ENCODE measurements at regions not wholly inside any gene's neighbourhood (a gene's known extent, or its start where the extent isn't known, plus 50 kb on each side); places are given as distances from the start of the nearest gene placed in this dataset.

GRCh38 chr7:115638853-115639252 is 391.7 kb downstream of the TFEC start:
- no peaks in the 10 kb centered on the region for H4K20me1 ChIP-seq (ENCODE audit: insufficient read depth)
- H3K9ac ChIP-seq (ENCODE audit: low read length) = no peak overlapping the region
- H3K9me2 ChIP-seq (ENCODE audit: insufficient read depth, low read length) = no peaks in the 10 kb centered on the region
- H3K27ac ChIP-seq (ENCODE audit: low read length) = no peak overlapping the region
- TF ChIP-seq EZH2 (IDR thresholded peaks at IDR 0.05; ENCODE audit: borderline replicate concordance, insufficient read depth, low read length, poor library complexity, severe bottlenecking) (no peak), POLR2AphosphoS5 (IDR thresholded peaks at IDR 0.05) (no peak), RAD21 (conservative IDR thresholded peaks at IDR 0.05) (no peak), REST (IDR thresholded peaks at IDR 0.05; ENCODE audit: borderline replicate concordance) (no peak), CTCF (IDR thresholded peaks at IDR 0.05; ENCODE audit: poor library complexity, severe bottlenecking) (no peak), SMC3 (conservative IDR thresholded peaks at IDR 0.05; ENCODE audit: poor library complexity) (no peak), MXI1 (conservative IDR thresholded peaks at IDR 0.05; ENCODE audit: poor library complexity, severe bottlenecking) (no peak), TAF1 (IDR thresholded peaks at IDR 0.05; ENCODE audit: low read depth) (no peak), EP300 (conservative IDR thresholded peaks at IDR 0.05; ENCODE audit: poor library complexity, severe bottlenecking) (no peak)
- H3K9me3 ChIP-seq (ENCODE audit: low read length) = no peaks in the 10 kb centered on the region
- H3K4me3 ChIP-seq (ENCODE audit: low read length) = no peak overlapping the region
- no peak overlapping the region for H2AFZ ChIP-seq (ENCODE audit: low read depth, low read length)
- no peaks in the 10 kb centered on the region for H3K79me2 ChIP-seq (replicated peaks; ENCODE audit: insufficient read depth, low read length)
- no peaks in the 10 kb centered on the region for H3F3A ChIP-seq (ENCODE audit: insufficient read depth, low read length, poor library complexity, severe bottlenecking)
- H3K27me3 ChIP-seq (ENCODE audit: insufficient read depth, low read depth, low read length) = no peaks in the 10 kb centered on the region
- H3K36me3 ChIP-seq (ENCODE audit: insufficient read depth, low read length) = no peaks in the 10 kb centered on the region
- no peak overlapping the region for H3K4me2 ChIP-seq (ENCODE audit: low read length)

GRCh38 chr7:115637128-115637527 is 393.4 kb downstream of the TFEC start:
- Histone ChIP-seq H3K9ac (ENCODE audit: low read length) (no peak overlapping the region), H3K9me3 (ENCODE audit: low read length) (no peaks in the 10 kb centered on the region), H3K27me3 (ENCODE audit: insufficient read depth, low read depth, low read length) (no peaks in the 10 kb centered on the region), H4K20me1 (ENCODE audit: insufficient read depth) (no peaks in the 10 kb centered on the region), H3K4me2 (ENCODE audit: low read length) (no peak overlapping the region), H2AFZ (ENCODE audit: low read depth, low read length) (no peak overlapping the region), H3K4me3 (ENCODE audit: low read length) (no peak overlapping the region), H3F3A (ENCODE audit: insufficient read depth, low read length, poor library complexity, severe bottlenecking) (no peaks in the 10 kb centered on the region), H3K79me2 (replicated peaks; ENCODE audit: insufficient read depth, low read length) (no peaks in the 10 kb centered on the region), H3K9me2 (ENCODE audit: insufficient read depth, low read length) (no peaks in the 10 kb centered on the region), H3K36me3 (ENCODE audit: insufficient read depth, low read length) (no peaks in the 10 kb centered on the region), H3K27ac (ENCODE audit: low read length) (no peak overlapping the region)
- TF ChIP-seq TAF1 (IDR thresholded peaks at IDR 0.05; ENCODE audit: low read depth) (no peak), REST (IDR thresholded peaks at IDR 0.05; ENCODE audit: borderline replicate concordance) (no peak), CTCF (IDR thresholded peaks at IDR 0.05; ENCODE audit: poor library complexity, severe bottlenecking) (no peak), SMC3 (conservative IDR thresholded peaks at IDR 0.05; ENCODE audit: poor library complexity) (no peak), POLR2AphosphoS5 (IDR thresholded peaks at IDR 0.05) (no peak), EP300 (conservative IDR thresholded peaks at IDR 0.05; ENCODE audit: poor library complexity, severe bottlenecking) (no peak), RAD21 (conservative IDR thresholded peaks at IDR 0.05) (no peak), MXI1 (conservative IDR thresholded peaks at IDR 0.05; ENCODE audit: poor library complexity, severe bottlenecking) (no peak)

Data from neural cell (in vitro differentiated cells).